H1 (cell line): ENCODE measurements at regions not wholly inside any gene's neighbourhood (a gene's known extent, or its start where the extent isn't known, plus 50 kb on each side); places are given as distances from the start of the nearest gene placed in this dataset.

Source experiments
- HDAC6 ChIP-seq: IDR thresholded peaks from one replicate; pipeline ENCODE4 v1.7.1; 2012; ENCODE audit warnings: low read depth, mild to moderate bottlenecking, inconsistent platforms, low read length, moderate library complexity
- NRF1 ChIP-seq: IDR thresholded peaks from 2 replicates; pipeline ENCODE4 v1.6.1; 2011; ENCODE audit warnings: mild to moderate bottlenecking, low read depth, low read length, improper control_type of control experiment
- TF ChIP-seq, protein P1 (sequence below): IDR thresholded peaks from 2 replicates; pipeline ENCODE4 v1.6.1; 2012; ENCODE audit warnings: low read length, inconsistent platforms

- TF ChIP-seq, protein P1, sequence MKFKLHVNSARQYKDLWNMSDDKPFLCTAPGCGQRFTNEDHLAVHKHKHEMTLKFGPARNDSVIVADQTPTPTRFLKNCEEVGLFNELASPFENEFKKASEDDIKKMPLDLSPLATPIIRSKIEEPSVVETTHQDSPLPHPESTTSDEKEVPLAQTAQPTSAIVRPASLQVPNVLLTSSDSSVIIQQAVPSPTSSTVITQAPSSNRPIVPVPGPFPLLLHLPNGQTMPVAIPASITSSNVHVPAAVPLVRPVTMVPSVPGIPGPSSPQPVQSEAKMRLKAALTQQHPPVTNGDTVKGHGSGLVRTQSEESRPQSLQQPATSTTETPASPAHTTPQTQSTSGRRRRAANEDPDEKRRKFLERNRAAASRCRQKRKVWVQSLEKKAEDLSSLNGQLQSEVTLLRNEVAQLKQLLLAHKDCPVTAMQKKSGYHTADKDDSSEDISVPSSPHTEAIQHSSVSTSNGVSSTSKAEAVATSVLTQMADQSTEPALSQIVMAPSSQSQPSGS: no peak
- TF ChIP-seq HDAC6 (no peak), NRF1 (no peak)
- TF ChIP-seq, all 59 proteins: peak for 0
Measured at GRCh38 chr6:56761651-56762050, 119.0 kb upstream of the DST start (continued).
